A549 (cell line): ENCODE measurements at regions not wholly inside any gene's neighbourhood (a gene's known extent, or its start where the extent isn't known, plus 50 kb on each side); places are given as distances from the start of the nearest gene placed in this dataset.
A peak's percentile ranks its signal among the peaks of the same experiment; 100 is the strongest.

Experiments
- ATAC-seq, 2 experiments: fragments of 200-7000 bp in 1 of 2; fragments of >200 bp in 1 of 2; cut with Nextera tagmentation in 1 of 2; cut with Tn5 transposase in 1 of 2; 3 replicates each; pipeline versions ENCODE4 v1.8.0 to v1.9.1; 2018 to 2020; ENCODE audit warnings: mild to moderate bottlenecking in 1 of 2, moderate library complexity in 1 of 2
- CTCF ChIA-PET: fragments of 300-600 bp; sonication (Branson Sonifier 250); formaldehyde crosslinking; extraction: SDS; loops from one replicate; lab custom pipeline; 2021; ENCODE audit warnings: antibody characterized with exemption, inconsistent platforms; lab: Yijun Ruan, JAX
- POLR2A ChIA-PET: fragments of 350-600 bp; formaldehyde crosslinking; extraction: SDS; loops from one replicate; lab custom pipeline; 2021; ENCODE audit warnings: antibody characterized with exemption, inconsistent platforms; lab: Yijun Ruan, JAX
- DNase-seq, 2 experiments: peaks; one replicate each; pipeline versions ENCODE4 v3.0.0 to v3.0.0-alpha.2; 2011 to 2016; ENCODE audit warnings: low read depth in 1 of 2, low spot score in 1 of 2
- FAIRE-seq: peaks from 2 replicates; lab custom pipeline; 2011; peaks lifted over from hg19 to GRCh38; lab: Jason Lieb, UNC
- H3K27ac ChIP-seq, 2 experiments: fragments of >200 bp; sonication (Bioruptor Twin); formaldehyde crosslinking; 3 replicates each; pipeline ENCODE4 v1.5.1; 2016 to 2017
- H3K4me1 ChIP-seq: fragments of >200 bp; sonication (Bioruptor Twin); formaldehyde crosslinking; 3 replicates; pipeline ENCODE4 v1.6.1; 2016
- H3K4me2 ChIP-seq: fragments of >200 bp; sonication (Bioruptor Twin); formaldehyde crosslinking; 3 replicates; pipeline ENCODE4 v1.6.1; 2016
- H3K4me3 ChIP-seq: fragments of >200 bp; sonication (Bioruptor Twin); formaldehyde crosslinking; 3 replicates; pipeline ENCODE4 v1.5.1; 2016
- H3K9me3 ChIP-seq: fragments of >200 bp; sonication (Bioruptor Twin); formaldehyde crosslinking; 3 replicates; pipeline ENCODE4 v1.6.1; 2016
- ATOH8 ChIP-seq: fragments of 250-450 bp; sonication (Bioruptor Pico); IDR thresholded peaks from 2 replicates; pipeline ENCODE4 v1.5.0; 2020; ENCODE audit warnings: low read depth, mild to moderate bottlenecking, moderate library complexity
- CBX8 ChIP-seq: fragments of 200-600 bp; sonication (generic); IDR thresholded peaks from 2 replicates; pipeline ENCODE4 v1.6.1; 2016
- CHD2 ChIP-seq: fragments of 150-350 bp; IDR thresholded peaks from 2 replicates; pipeline ENCODE4 v1.6.1; 2014; ENCODE audit warnings: low read length; ENCODE audit not compliant: partially characterized antibody
- FOSB ChIP-seq: fragments of 250-450 bp; sonication (Bioruptor Pico); IDR thresholded peaks from 2 replicates; pipeline ENCODE4 v1.5.0; 2020; ENCODE audit warnings: mild to moderate bottlenecking, moderate library complexity
- FOSL2 ChIP-seq, 2 experiments: fragments of 450-650 bp in 1 of 2; fragments of >200 bp in 1 of 2; sonication (Bioruptor Twin) in 1 of 2; formaldehyde crosslinking; IDR thresholded peaks; 2 replicates each; pipeline versions ENCODE4 v1.5.0 to v1.6.1; 2016 to 2020; ENCODE audit warnings: mild to moderate bottlenecking in 1 of 2, moderate library complexity in 1 of 2
- FOXS1 ChIP-seq: fragments of 250-450 bp; sonication (Bioruptor Pico); IDR thresholded peaks from 2 replicates; pipeline ENCODE4 v1.5.0; 2020; ENCODE audit warnings: mild to moderate bottlenecking, moderate library complexity
- HOXB13 ChIP-seq: fragments of 250-450 bp; sonication (Bioruptor Pico); IDR thresholded peaks from 2 replicates; pipeline ENCODE4 v1.5.0; 2020; ENCODE audit warnings: low read depth, mild to moderate bottlenecking, moderate library complexity
- JUN ChIP-seq, 2 experiments: fragments of >200 bp; sonication (Bioruptor Twin); formaldehyde crosslinking; IDR thresholded peaks; 2 replicates in 1 of 2; 3 replicates in 1 of 2; pipeline ENCODE4 v1.6.1; 2016 to 2017
- JUNB ChIP-seq: fragments of >200 bp; sonication (Bioruptor Twin); formaldehyde crosslinking; IDR thresholded peaks from 2 replicates; pipeline ENCODE4 v1.6.1; 2016
- KDM5A ChIP-seq: fragments of 200-600 bp; sonication (generic); IDR thresholded peaks from 2 replicates; pipeline ENCODE4 v1.6.1; 2016; ENCODE audit warnings: antibody characterized with exemption, mild to moderate bottlenecking
- MYC ChIP-seq: IDR thresholded peaks from 2 replicates; pipeline ENCODE4 v1.6.1; 2012; ENCODE audit warnings: mild to moderate bottlenecking, inconsistent platforms, low read length, improper control_type of control experiment, borderline replicate concordance
- NR3C1 ChIP-seq: fragments of >200 bp; sonication (Bioruptor Twin); formaldehyde crosslinking; IDR thresholded peaks from 3 replicates; pipeline ENCODE4 v1.6.1; 2017
- RCOR1 ChIP-seq: fragments of 150-350 bp; IDR thresholded peaks from 2 replicates; pipeline ENCODE4 v1.6.1; 2014; ENCODE audit warnings: antibody characterized with exemption, low read length, low read depth
- REST ChIP-seq: fragments of 200-600 bp; sonication (generic); IDR thresholded peaks from 2 replicates; pipeline ENCODE4 v1.6.1; 2016; ENCODE audit warnings: antibody characterized with exemption, mild to moderate bottlenecking, moderate library complexity
- USF2 ChIP-seq: fragments of 450-650 bp; IDR thresholded peaks from 2 replicates; pipeline ENCODE4 v1.6.1; 2014; ENCODE audit warnings: antibody characterized with exemption
- ZC3H11A ChIP-seq: fragments of 450-650 bp; IDR thresholded peaks from 2 replicates; pipeline ENCODE4 v1.6.1; 2014; ENCODE audit warnings: antibody characterized with exemption, mild to moderate bottlenecking
- ZFP36 ChIP-seq: fragments of 450-650 bp; IDR thresholded peaks from 2 replicates; pipeline ENCODE4 v1.6.1; 2014; ENCODE audit warnings: borderline replicate concordance; ENCODE audit not compliant: partially characterized antibody
- ZNF302 ChIP-seq: fragments of 250-450 bp; sonication (Bioruptor Pico); IDR thresholded peaks from 2 replicates; pipeline ENCODE4 v1.9.0; 2021; ENCODE audit warnings: inconsistent platforms, mild to moderate bottlenecking, moderate library complexity
- ZSCAN20 ChIP-seq: fragments of 250-450 bp; sonication (Bioruptor Pico); IDR thresholded peaks from 2 replicates; pipeline ENCODE4 v1.8.0; 2022; ENCODE audit warnings: mild to moderate bottlenecking, moderate library complexity
- WGBS: methylation state at CpG from one replicate; pipeline ENCODE4 v1.1.6; 2017; ENCODE audit errors: missing lambda C conversion rate; 5-methylcytosine and 5-hydroxymethylcytosine counted together

GRCh38 chr16:80066805-80067580, 466.5 kb upstream of the MAF start:
- H3K4me1 ChIP-seq: 0 out of 3 replicates have a peak, but pooled peaks cover 10% of the 10 kb centered on the region
- DNase-seq: no peak
- TF ChIP-seq ZFP36: no peak
- TF ChIP-seq REST: no peak
- TF ChIP-seq CHD2: no peak
- TF ChIP-seq ZNF302 (CRISPR knock-in tag): no peak
- no peak for TF ChIP-seq ZC3H11A
- TF ChIP-seq, all 56 proteins: peak for 0
- Histone ChIP-seq H3K4me3 (no peak overlapping the region), H3K27ac (no peak overlapping the region), H3K9me3 (no peaks in the 10 kb centered on the region), H3K4me2 (no peak overlapping the region)
- ChIA-PET CTCF (interaction anchor here (1.3 kb wide), 1 partner anchor 14 kb away, joined by 4 read pairs; no protein-coding TSS in a partner anchor), POLR2A (no interaction called here)
- FAIRE-seq (no peak), ATAC-seq (no peak)
- 94% methylated on average over 12 of the region's 12 CpGs for WGBS

- WGBS: 53% methylated on average over 3 of the region's 3 CpGs
- FAIRE-seq: no peak
- H3K4me3 ChIP-seq: no peak overlapping the region
- H3K27ac ChIP-seq: no peak overlapping the region
- H3K4me1 ChIP-seq: 0 out of 3 replicates have a peak, but pooled peaks cover 10% of the 10 kb centered on the region
- TF ChIP-seq CBX8 (no peak), FOXS1 (CRISPR knock-in tag) (no peak), FOSL2 (IDR thresholded peaks at IDR 0.05) (no peak), FOSL2 (CRISPR knock-in tag; IDR thresholded peaks at IDR 0.05) (peak; percentile 30; the same call in 1 of the 2 replicates), RCOR1 (no peak), JUN (IDR thresholded peaks at IDR 0.05) (no peak), ZSCAN20 (CRISPR knock-in tag) (no peak), MYC (no peak), ZNF302 (CRISPR knock-in tag) (no peak)
- POLR2A ChIA-PET: no interaction called here
- CTCF ChIA-PET: no interaction called here
- peak in 1 of 2 experiments; percentile 21 for DNase-seq
- no peak for ATAC-seq
- no peak overlapping the region for H3K4me2 ChIP-seq
- H3K9me3 ChIP-seq: no peaks in the 10 kb centered on the region
Measured at GRCh38 chr16:80065541-80065940, 465.0 kb upstream of the MAF start.

- DNase-seq: no peak
- TF ChIP-seq NR3C1 (no peak), CBX8 (no peak), KDM5A (no peak), FOSL2 (IDR thresholded peaks at IDR 0.05) (no peak), FOSL2 (CRISPR knock-in tag; IDR thresholded peaks at IDR 0.05) (no peak), JUNB (no peak), ZSCAN20 (CRISPR knock-in tag) (no peak), FOSB (CRISPR knock-in tag) (no peak), USF2 (no peak), HOXB13 (CRISPR knock-in tag) (no peak), ATOH8 (CRISPR knock-in tag) (no peak)
- Histone ChIP-seq H3K4me1 (0 out of 3 replicates have a peak, but pooled peaks cover 10% of the 10 kb centered on the region), H3K9me3 (no peaks in the 10 kb centered on the region), H3K4me3 (no peak overlapping the region), H3K4me2 (no peak overlapping the region), H3K27ac (no peak overlapping the region)
- ChIA-PET CTCF (interaction anchor here (0.9 to 1.3 kb wide), 2 partner anchors 14 to 461 kb away, joined by 3 read pairs; no protein-coding TSS in a partner anchor), POLR2A (no interaction called here)
- no peak for ATAC-seq
- 74% methylated on average over 4 of the region's 4 CpGs for WGBS
- no peak for FAIRE-seq
Measured at GRCh38 chr16:80063713-80064069, 463.2 kb upstream of the MAF start.
